ENCODE measurements at regions not wholly inside any gene's neighbourhood (a gene's known extent, or its start where the extent isn't known, plus 50 kb on each side); places are given as distances from the start of the nearest gene placed in this dataset.

- H3K4me3 ChIP-seq (ENCODE audit: low read length), result no peak overlapping the region
- TF ChIP-seq CTCF (conservative IDR thresholded peaks at IDR 0.05; ENCODE audit: low read depth, low read length), result no peak
- no peak for DNase-seq (ENCODE audit: low read depth)
Observed at GRCh38 chr5:148934895-148935400, 108.5 kb downstream of the ADRB2 start.

GRCh38 chr5:148937239-148937638 lies 110.8 kb downstream of the ADRB2 start:
- no peak for DNase-seq (ENCODE audit: low read depth)
- TF ChIP-seq CTCF (conservative IDR thresholded peaks at IDR 0.05; ENCODE audit: low read depth, low read length), result no peak
- no peak overlapping the region for H3K4me3 ChIP-seq (ENCODE audit: low read length)

- H3K4me3 ChIP-seq (ENCODE audit: low read length), result no peak overlapping the region
- no peak for TF ChIP-seq CTCF (conservative IDR thresholded peaks at IDR 0.05; ENCODE audit: low read depth, low read length)
- DNase-seq (ENCODE audit: low read depth), result no peak
Observed at GRCh38 chr5:148937830-148938521, 111.6 kb downstream of the ADRB2 start.

GRCh38 chr5:148938522-148938882 lies 112.1 kb downstream of the ADRB2 start:
- no peak for TF ChIP-seq CTCF (conservative IDR thresholded peaks at IDR 0.05; ENCODE audit: low read depth, low read length)
- DNase-seq (ENCODE audit: low read depth), result no peak
- no peak overlapping the region for H3K4me3 ChIP-seq (ENCODE audit: low read length)

GRCh38 chr5:148939676-148940075 lies 113.3 kb downstream of the ADRB2 start:
- H3K4me3 ChIP-seq (ENCODE audit: low read length), result no peak overlapping the region
- no peak for DNase-seq (ENCODE audit: low read depth)
- no peak for TF ChIP-seq CTCF (conservative IDR thresholded peaks at IDR 0.05; ENCODE audit: low read depth, low read length)

GRCh38 chr5:148941810-148942209 lies 115.4 kb downstream of the ADRB2 start:
- no peak for DNase-seq (ENCODE audit: low read depth)
- no peak for TF ChIP-seq CTCF (conservative IDR thresholded peaks at IDR 0.05; ENCODE audit: low read depth, low read length)
- H3K4me3 ChIP-seq (ENCODE audit: low read length), result no peak overlapping the region

- DNase-seq (ENCODE audit: low read depth), result no peak
- no peak overlapping the region for H3K4me3 ChIP-seq (ENCODE audit: low read length)
- TF ChIP-seq CTCF (conservative IDR thresholded peaks at IDR 0.05; ENCODE audit: low read depth, low read length), result no peak
Observed at GRCh38 chr5:148949841-148950470, 112.9 kb downstream of the SH3TC2 start.
